Smooth muscle cell (in vitro differentiated cells): ENCODE measurements at regions not wholly inside any gene's neighbourhood (a gene's known extent, or its start where the extent isn't known, plus 50 kb on each side); places are given as distances from the start of the nearest gene placed in this dataset.

Experiments used
- DNase-seq: peaks from one replicate; lab custom pipeline; 2025; ENCODE audit not compliant: unreplicated experiment; lab: John Stamatoyannopoulos, UW
- H2AFZ ChIP-seq: fragments of 200-600 bp; sonication (generic); 2 replicates; pipeline ENCODE4 v1.6.0; 2016; ENCODE audit warnings: antibody characterized with exemption, low read depth, mild to moderate bottlenecking
- H3F3A ChIP-seq: fragments of 200-600 bp; sonication (generic); 2 replicates; pipeline ENCODE4 v1.6.0; 2017; ENCODE audit warnings: antibody characterized with exemption, low read depth
- H3K27ac ChIP-seq: fragments of 200-600 bp; sonication (generic); 2 replicates; pipeline ENCODE4 v1.5.1; 2016; ENCODE audit warnings: low read depth, mild to moderate bottlenecking
- H3K27me3 ChIP-seq: fragments of 200-600 bp; sonication (generic); 2 replicates; pipeline ENCODE4 v1.6.1; 2016; ENCODE audit warnings: low read depth, mild to moderate bottlenecking
- H3K36me3 ChIP-seq: fragments of 200-600 bp; sonication (generic); 2 replicates; pipeline ENCODE4 v1.5.1; 2016; ENCODE audit warnings: low read depth
- H3K4me1 ChIP-seq: fragments of 200-600 bp; sonication (generic); 2 replicates; pipeline ENCODE4 v1.5.1; 2016; ENCODE audit warnings: low read depth
- H3K4me2 ChIP-seq: fragments of 200-600 bp; sonication (generic); 2 replicates; pipeline ENCODE4 v1.6.0; 2016; ENCODE audit warnings: mild to moderate bottlenecking
- H3K4me3 ChIP-seq: fragments of 200-600 bp; sonication (generic); 2 replicates; pipeline ENCODE4 v1.5.1; 2016; ENCODE audit warnings: mild to moderate bottlenecking
- H3K79me2 ChIP-seq: fragments of 200-600 bp; sonication (generic); 2 replicates; pipeline ENCODE4 v1.6.0; 2016; ENCODE audit warnings: low read depth, mild to moderate bottlenecking
- H3K9ac ChIP-seq: fragments of 200-600 bp; sonication (generic); 2 replicates; pipeline ENCODE4 v1.6.0; 2016; ENCODE audit warnings: low read depth
- H3K9me3 ChIP-seq: fragments of 200-600 bp; sonication (generic); replicated peaks from 2 replicates; pipeline ENCODE4 v1.5.1; 2016; ENCODE audit warnings: low read depth
- H4K20me1 ChIP-seq: fragments of 200-600 bp; sonication (generic); 2 replicates; pipeline ENCODE4 v1.6.0; 2016; ENCODE audit warnings: low read depth
- WGBS: methylation state at CpG from one replicate; pipeline ENCODE4 v1.1.7; 2016; ENCODE audit warnings: low lambda C conversion rate; 5-methylcytosine and 5-hydroxymethylcytosine counted together
- TF ChIP-seq, protein P1 (sequence below): fragments of 200-600 bp; sonication (generic); IDR thresholded peaks from 2 replicates; pipeline ENCODE4 v1.5.1; 2017; ENCODE audit warnings: borderline replicate concordance, mild to moderate bottlenecking, antibody characterized with exemption; ENCODE audit not compliant: insufficient read depth, poor library complexity, severe bottlenecking

GRCh38 chr13:44165221-44165888, 208.3 kb upstream of the SERP2 start:
- peak overlapping the region; percentile 18 for H3K27ac ChIP-seq
- no peaks in the 10 kb centered on the region for H3K36me3 ChIP-seq
- H3K4me1 ChIP-seq: no peaks in the 10 kb centered on the region
- no peaks in the 10 kb centered on the region for H3F3A ChIP-seq
- no peaks in the 10 kb centered on the region for H3K27me3 ChIP-seq
- no peaks in the 10 kb centered on the region for H4K20me1 ChIP-seq
- no peak overlapping the region for H3K4me3 ChIP-seq
- no peak overlapping the region for H2AFZ ChIP-seq
- H3K79me2 ChIP-seq: no peaks in the 10 kb centered on the region
- no peak for DNase-seq
- 92% methylated on average over 2 of the region's 2 CpGs for WGBS
- no peak overlapping the region for H3K4me2 ChIP-seq
- no peak overlapping the region for H3K9ac ChIP-seq
- TF ChIP-seq, protein P1, sequence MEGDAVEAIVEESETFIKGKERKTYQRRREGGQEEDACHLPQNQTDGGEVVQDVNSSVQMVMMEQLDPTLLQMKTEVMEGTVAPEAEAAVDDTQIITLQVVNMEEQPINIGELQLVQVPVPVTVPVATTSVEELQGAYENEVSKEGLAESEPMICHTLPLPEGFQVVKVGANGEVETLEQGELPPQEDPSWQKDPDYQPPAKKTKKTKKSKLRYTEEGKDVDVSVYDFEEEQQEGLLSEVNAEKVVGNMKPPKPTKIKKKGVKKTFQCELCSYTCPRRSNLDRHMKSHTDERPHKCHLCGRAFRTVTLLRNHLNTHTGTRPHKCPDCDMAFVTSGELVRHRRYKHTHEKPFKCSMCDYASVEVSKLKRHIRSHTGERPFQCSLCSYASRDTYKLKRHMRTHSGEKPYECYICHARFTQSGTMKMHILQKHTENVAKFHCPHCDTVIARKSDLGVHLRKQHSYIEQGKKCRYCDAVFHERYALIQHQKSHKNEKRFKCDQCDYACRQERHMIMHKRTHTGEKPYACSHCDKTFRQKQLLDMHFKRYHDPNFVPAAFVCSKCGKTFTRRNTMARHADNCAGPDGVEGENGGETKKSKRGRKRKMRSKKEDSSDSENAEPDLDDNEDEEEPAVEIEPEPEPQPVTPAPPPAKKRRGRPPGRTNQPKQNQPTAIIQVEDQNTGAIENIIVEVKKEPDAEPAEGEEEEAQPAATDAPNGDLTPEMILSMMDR: no peak
- no peaks in the 10 kb centered on the region for H3K9me3 ChIP-seq

GRCh38 chr13:44165889-44166496, 207.6 kb upstream of the SERP2 start:
- Histone ChIP-seq H4K20me1 (no peaks in the 10 kb centered on the region), H3K79me2 (no peaks in the 10 kb centered on the region), H3K4me1 (no peaks in the 10 kb centered on the region), H3K4me3 (no peak overlapping the region), H3K9ac (no peak overlapping the region), H3K36me3 (no peaks in the 10 kb centered on the region), H2AFZ (no peak overlapping the region), H3K27me3 (no peaks in the 10 kb centered on the region), H3F3A (no peaks in the 10 kb centered on the region), H3K4me2 (no peak overlapping the region), H3K9me3 (no peaks in the 10 kb centered on the region), H3K27ac (peak overlapping the region; percentile 18)
- DNase-seq: no peak
- TF ChIP-seq, protein P1: no peak
- WGBS: 78% methylated on average over 7 of the region's 7 CpGs

DNA sequence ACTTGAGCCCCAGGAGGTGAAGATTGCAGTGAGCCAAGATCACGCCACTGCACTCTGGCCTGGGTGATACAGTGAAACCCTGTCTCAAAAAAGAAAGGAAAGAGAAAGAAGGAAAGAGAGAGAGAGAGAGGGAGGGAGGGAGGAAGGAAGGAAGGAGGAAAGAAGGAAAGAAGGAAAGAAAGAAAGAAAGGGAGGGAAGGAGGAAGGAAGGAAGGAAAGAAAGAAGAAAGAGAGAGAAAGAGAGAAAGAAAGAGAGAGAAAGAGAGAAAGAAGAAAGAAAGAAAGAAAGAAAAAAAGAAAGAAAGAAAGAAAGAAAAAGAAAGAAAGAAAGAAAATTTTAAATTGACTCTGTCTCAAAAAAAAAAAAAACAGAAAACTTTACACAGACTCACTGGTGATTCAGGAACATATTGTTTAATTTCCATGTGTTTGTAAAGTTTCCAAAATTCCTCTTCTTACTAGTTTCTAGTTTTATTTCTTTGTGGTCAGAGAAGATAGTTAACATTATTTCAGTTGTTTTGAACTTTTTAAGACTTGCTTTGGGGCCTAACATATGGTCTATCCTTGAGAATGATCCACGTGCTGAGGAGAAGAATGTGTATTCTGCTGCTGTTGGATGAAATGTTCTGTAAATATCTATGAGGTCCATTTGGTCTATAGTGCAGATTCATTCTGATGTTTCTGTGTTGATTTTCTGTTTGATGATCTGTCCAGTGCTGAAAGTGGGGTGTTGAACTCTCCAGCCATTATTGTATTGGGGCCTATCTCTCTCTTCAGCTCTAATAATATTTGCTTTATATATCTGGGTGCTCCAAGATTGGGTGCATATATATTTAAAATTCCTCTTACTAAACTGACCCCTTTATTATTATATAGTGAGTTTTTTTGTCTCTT, 204.4 kb upstream of the SERP2 start:
- 93% methylated on average over 2 of the region's 2 CpGs for WGBS
- TF ChIP-seq, protein P1: no peak
- no peak for DNase-seq

More for the DNA sequence above, 204.4 kb upstream of the SERP2 start:
- Histone ChIP-seq H3K27ac (no peak overlapping the region), H3K4me3 (no peak overlapping the region), H3K36me3 (no peaks in the 10 kb centered on the region), H2AFZ (no peak overlapping the region), H3K79me2 (no peaks in the 10 kb centered on the region), H3K27me3 (no peaks in the 10 kb centered on the region), H3K4me2 (no peak overlapping the region), H3F3A (peaks cover 5% of the 10 kb centered on the region), H3K9me3 (no peaks in the 10 kb centered on the region), H3K9ac (no peak overlapping the region), H4K20me1 (no peaks in the 10 kb centered on the region), H3K4me1 (no peaks in the 10 kb centered on the region)
